ENCODE measurements at regions not wholly inside any gene's neighbourhood (a gene's known extent, or its start where the extent isn't known, plus 50 kb on each side); places are given as distances from the start of the nearest gene placed in this dataset.

DNA sequence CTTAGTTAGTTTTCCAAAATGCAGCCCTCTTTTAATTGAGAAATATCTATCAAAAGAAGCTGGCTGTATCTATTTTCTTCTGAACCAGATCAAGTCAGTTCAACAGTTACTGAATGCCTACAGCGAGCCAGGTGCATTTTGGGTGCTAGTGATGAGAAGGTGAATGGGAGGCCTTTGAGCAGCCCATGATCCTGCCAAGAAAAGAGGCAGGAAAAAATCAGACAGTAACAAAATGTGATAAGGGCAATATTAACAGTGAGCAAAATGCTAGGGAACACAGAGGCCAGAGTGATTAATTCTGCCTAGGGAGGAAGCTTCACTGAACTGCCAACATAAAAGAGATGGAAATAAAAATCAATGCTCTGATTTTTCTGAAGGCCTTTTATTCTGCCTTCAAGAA is 248.5 kb downstream of the SNCA start (continued):
- TF ChIP-seq, protein P1, sequence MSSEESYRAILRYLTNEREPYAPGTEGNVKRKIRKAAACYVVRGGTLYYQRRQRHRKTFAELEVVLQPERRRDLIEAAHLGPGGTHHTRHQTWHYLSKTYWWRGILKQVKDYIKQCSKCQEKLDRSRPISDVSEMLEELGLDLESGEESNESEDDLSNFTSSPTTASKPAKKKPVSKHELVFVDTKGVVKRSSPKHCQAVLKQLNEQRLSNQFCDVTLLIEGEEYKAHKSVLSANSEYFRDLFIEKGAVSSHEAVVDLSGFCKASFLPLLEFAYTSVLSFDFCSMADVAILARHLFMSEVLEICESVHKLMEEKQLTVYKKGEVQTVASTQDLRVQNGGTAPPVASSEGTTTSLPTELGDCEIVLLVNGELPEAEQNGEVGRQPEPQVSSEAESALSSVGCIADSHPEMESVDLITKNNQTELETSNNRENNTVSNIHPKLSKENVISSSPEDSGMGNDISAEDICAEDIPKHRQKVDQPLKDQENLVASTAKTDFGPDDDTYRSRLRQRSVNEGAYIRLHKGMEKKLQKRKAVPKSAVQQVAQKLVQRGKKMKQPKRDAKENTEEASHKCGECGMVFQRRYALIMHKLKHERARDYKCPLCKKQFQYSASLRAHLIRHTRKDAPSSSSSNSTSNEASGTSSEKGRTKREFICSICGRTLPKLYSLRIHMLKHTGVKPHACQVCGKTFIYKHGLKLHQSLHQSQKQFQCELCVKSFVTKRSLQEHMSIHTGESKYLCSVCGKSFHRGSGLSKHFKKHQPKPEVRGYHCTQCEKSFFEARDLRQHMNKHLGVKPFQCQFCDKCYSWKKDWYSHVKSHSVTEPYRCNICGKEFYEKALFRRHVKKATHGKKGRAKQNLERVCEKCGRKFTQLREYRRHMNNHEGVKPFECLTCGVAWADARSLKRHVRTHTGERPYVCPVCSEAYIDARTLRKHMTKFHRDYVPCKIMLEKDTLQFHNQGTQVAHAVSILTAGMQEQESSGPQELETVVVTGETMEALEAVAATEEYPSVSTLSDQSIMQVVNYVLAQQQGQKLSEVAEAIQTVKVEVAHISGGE (CRISPR knock-in tag; IDR thresholded peaks at IDR 0.05) = no peak

GRCh38 chr4:89587364-89587763 is 249.6 kb downstream of the SNCA start:
- CTCF ChIA-PET (ENCODE audit: low intra/inter-chr PET ratio) = no interaction called here
- ATAC-seq (no peak), DNase-seq (ENCODE audit: extremely low read depth in 1 of 4, low spot score in 3 of 4) (no peak), FAIRE-seq (no peak)
- Histone ChIP-seq H3K4me1 (replicated peaks in 1 of 2; ENCODE audit: control insufficient read depth in 2 of 2, insufficient read depth in 2 of 2, low read length in 2 of 2) (no peaks in the 10 kb centered on the region), H3K79me2 (ENCODE audit: control insufficient read depth, insufficient read depth, low read length) (no peaks in the 10 kb centered on the region), H3K9me1 (ENCODE audit: control insufficient read depth, insufficient read depth, low read length) (no peaks in the 10 kb centered on the region), H3K9ac (ENCODE audit: insufficient read depth in 1 of 2, low read depth in 2 of 2, low read length in 2 of 2) (no peak overlapping the region), H3K4me2 (ENCODE audit: insufficient read depth, low read length) (no peak overlapping the region), H3K4me3 (no peak overlapping the region), H3K27ac (ENCODE audit: extremely low read depth, low read depth, low read length) (no peak overlapping the region), H3K9me3 (replicated peaks; ENCODE audit: control insufficient read depth, insufficient read depth, low read depth, low read length) (no peaks in the 10 kb centered on the region), H3K27me3 (ENCODE audit: control insufficient read depth in 2 of 2, insufficient read depth in 2 of 2, low read length in 2 of 2) (no peaks in the 10 kb centered on the region), H3K36me3 (ENCODE audit: control insufficient read depth, insufficient read depth, low read length) (no peaks in the 10 kb centered on the region), H4K20me1 (replicated peaks; ENCODE audit: control insufficient read depth, insufficient read depth, low read length) (no peaks in the 10 kb centered on the region), H2AFZ (ENCODE audit: low read depth, low read length) (no peak overlapping the region)
- POLR2A ChIA-PET = no interaction called here
- BruUV-seq (replicated peaks) = no TSS peak
- TF ChIP-seq C11orf30 (IDR thresholded peaks at IDR 0.05; ENCODE audit: low read depth) = no peak
- TF ChIP-seq GTF2F1 (IDR thresholded peaks at IDR 0.05; ENCODE audit: low read depth, low read length) = no peak
- no peak for TF ChIP-seq FIP1L1 (IDR thresholded peaks at IDR 0.05; ENCODE audit: low read depth, low read length, poor library complexity, severe bottlenecking)
- TF ChIP-seq, protein P2, sequence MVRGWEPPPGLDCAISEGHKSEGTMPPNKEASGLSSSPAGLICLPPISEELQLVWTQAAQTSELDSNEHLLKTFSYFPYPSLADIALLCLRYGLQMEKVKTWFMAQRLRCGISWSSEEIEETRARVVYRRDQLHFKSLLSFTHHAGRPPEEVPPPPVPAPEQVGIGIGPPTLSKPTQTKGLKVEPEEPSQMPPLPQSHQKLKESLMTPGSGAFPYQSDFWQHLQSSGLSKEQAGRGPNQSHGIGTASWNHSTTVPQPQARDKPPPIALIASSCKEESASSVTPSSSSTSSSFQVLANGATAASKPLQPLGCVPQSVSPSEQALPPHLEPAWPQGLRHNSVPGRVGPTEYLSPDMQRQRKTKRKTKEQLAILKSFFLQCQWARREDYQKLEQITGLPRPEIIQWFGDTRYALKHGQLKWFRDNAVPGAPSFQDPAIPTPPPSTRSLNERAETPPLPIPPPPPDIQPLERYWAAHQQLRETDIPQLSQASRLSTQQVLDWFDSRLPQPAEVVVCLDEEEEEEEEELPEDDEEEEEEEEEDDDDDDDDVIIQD (CRISPR knock-in tag; IDR thresholded peaks at IDR 0.05) = no peak
- WGBS (ENCODE audit: insufficient coverage, low coverage, missing lambda C conversion rate) = 0% methylated on average over 2 of the region's 2 CpGs
- in situ Hi-C loops (cut with MboI) = no loop called here
- intact Hi-C loops (cut with micrococcal nuclease) = no loop called here
